ENCODE measurements at regions not wholly inside any gene's neighbourhood (a gene's known extent, or its start where the extent isn't known, plus 50 kb on each side); places are given as distances from the start of the nearest gene placed in this dataset.

DNA sequence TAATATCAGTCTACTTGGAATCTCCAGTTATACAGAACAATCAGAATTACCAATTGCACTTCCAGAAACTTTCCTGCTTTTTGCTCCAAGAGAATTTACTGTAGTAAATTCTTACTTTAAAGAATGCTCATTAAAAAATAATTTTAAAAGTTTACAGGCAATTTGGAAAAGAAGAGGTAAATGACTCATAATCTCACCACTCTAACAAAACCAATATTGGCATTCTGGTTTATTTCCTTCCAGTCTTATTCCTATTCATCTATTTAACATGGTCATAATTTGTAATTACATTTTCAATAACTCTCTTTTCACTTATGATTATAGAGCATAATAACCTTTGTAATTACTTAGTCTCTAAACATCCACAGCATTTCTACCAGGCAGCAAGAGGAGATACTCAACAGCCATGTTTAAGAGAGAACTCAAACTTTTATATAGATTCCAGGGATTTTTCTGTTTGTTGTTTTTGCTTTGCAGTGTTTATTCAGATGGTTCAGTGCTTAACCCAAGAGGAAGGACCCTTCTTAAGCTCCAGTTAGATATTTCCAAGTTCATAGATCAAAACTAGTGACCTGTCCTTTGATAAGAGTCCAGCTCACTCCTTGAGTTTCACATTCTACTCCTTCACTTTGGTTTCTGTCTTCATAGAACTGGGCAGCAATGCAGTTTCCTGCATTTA lies 464.7 kb downstream of the TXNL1 start:
- no peak for DNase-seq (ENCODE audit: low read depth)

DNA sequence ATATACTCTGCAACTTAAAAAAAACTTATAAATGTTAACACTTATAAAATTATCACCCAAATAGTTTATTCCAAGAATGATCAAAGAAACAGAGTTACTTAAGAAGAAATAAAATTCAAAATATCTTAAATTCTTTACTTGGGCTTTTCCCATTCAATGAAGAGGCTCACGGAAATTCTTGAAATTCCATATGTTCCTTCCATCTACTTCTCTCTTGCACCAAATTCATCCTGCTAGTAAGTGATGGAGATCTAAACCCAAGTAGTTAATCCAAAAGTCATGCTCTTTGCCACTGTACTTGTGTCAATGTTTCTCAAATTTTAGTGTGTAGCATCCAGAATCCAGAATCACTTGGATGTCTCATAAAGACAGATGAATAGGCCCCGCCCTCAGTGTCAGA lies 465.9 kb downstream of the TXNL1 start:
- no peak for DNase-seq (ENCODE audit: low read depth)

DNA sequence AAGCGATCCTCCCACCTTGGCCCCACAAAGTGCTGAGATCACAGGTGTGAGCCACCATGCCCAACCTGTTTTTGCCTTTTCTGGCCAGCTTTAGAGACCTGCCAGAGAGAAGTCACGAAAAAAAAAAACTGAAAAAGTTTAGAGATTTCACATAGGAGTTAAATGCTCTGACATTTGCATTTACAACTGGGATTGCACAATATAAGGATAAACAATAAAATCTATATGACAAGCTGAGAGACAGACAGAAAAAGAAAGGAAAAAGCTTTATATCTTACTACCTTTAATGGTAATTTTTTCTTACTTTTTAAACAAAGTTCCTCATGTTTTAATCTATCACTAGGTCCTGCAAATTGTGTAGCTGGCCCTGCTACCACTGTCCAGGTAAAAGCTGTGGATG lies 466.5 kb downstream of the TXNL1 start:
- no peak for DNase-seq (ENCODE audit: low read depth)

DNA sequence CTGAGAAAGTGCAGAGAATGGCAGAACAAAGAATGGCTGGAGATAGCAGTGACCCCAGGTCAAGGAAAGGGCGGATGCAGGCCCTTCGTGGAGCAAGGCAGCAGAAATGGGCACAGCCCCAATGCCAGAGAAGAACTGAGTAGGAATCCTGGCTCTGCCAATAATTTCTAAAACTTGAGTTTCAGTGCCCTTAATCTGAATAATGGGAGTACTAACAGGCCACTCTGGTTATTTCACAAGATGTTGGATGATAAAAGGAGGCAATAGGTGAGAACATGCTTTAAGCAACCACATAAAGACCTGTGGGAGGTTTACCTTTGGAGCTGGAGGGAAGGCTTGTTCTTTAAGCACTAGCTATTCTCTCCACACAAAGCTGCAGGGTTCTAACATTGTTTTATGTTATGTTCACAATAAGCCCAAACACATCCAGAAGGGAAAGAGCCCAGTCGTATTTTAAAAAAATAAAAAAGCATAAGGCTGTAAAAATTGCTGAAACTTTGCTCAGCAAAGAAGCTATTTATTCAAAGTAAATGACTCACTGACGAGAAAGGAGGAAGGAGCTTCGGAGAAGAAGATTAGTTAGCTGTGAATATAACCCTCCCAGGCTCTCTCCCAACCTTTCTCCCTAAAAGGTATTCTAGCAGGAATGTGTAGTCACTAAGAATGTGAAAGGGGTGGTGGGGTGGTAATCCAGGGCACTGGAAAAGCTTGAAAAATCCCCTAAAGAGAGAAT lies 470.2 kb downstream of the TXNL1 start:
- DNase-seq (ENCODE audit: low read depth) = peak; percentile 30

DNA sequence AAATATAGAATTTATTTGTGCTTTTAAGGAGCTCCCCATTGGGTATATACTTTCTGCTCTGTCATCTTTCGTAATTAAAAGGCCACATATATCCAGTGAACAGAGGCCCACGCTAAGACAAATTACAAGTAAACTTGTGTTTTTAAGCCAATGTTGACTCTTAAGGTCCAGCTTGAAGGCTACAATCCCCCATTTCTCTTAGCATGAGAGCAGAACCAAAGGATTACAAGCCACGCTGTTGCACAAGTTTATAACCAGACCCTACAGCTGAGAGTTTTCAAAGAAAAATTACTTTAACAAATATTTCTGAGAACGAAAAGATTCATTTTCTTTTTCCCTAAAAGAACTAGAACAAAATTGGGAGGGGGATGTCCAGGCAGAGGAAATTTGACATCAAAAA lies 471.0 kb downstream of the TXNL1 start:
- DNase-seq (ENCODE audit: low read depth) = no peak

DNA sequence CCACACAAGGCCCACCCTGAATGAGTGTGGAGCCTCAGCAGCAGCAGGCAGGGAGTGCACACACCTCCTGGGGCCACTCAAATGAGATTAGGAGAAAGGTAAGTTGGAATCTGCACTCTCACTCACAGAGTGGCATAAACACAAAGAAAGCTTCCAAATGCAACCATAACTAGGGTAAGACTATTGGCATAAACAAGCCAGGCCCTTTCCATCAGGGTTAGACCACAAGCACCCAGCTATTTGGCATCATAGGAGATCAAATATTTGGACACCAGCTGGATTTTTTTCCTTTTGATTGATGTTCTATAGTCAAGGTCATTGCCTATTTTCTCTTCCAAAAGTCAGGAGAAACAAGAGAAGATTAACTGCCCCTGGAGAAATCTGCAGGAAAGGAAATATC lies 471.5 kb downstream of the TXNL1 start:
- no peak for DNase-seq (ENCODE audit: low read depth)

DNA sequence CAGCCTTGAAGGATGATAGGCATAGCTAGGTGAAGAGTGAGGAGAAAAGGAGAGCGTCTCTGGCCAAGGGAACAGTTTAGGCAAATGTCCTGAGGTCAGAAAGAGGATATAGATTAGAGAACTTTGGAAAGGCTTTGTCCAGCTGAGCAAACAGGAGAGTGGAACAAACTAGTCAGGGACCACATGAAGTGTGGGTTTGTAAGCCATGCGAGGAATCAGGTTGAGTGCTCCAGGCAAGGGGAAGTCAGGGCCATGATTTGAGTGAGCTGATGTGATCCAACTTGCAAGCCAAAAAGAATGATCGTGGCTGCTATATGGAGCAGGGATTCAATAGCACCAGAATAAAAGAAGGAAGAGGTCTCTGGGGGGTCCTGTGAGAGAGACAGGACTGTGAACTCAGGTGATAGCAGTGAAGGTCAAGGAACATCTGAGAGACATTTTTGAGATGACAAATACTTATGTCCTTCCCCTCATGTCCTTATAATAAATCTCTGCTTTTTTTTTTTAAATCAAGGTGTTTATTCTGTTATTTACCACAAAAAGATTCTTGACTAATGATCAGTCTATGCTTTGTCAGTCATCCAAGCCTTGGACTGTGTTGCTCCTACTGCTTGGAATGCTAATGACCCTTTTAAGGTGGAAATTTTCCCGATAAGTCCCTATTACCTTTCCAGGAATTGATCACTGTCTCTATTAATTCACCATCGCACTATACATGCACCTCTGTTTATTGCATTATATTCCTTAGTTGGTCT lies 472.6 kb downstream of the TXNL1 start:
- DNase-seq (ENCODE audit: low read depth) = no peak

DNA sequence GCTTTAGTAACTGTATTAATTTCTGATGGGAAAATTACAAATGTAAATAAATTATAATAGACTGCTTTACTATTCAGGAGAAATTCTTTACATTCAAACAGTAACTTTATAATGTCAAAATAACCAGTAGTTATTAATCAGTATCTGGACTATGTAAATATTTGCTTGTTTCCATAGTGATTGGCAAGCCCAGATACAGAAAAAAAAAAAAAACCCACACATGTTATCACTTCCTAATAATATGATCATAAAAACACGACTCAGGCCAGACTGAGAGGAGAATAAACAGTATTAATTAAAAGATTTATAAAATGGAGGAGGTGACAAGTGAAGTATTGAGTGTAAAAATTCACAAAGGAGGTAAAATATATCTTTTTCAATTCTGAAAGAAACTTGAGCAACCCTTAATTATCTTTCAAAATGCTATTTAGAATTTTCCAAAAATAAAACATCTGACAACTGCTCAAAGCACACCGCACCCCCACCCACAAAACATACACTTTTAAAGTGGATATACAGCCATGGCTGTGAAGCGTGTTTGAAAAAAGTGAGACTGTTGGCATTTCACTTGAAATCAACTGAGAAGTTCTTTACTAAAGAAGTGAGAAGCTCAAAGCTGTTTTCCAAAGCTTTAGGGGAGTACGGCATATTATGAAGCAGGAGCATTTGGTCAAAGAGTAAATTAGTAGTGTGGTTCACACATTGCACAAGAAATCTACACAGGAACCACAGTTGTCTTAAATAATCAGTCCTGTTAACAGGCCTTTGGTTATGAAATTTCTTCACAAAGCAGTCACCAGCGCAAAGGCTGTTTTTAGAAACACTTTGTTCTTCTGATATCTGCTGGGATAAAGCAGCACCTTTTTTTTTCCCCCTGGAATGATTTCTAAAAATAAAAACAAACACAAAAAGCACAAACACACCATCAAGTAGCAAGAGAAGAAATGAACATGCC lies 475.8 kb downstream of the TXNL1 start:
- no peak for DNase-seq (ENCODE audit: low read depth)

DNA sequence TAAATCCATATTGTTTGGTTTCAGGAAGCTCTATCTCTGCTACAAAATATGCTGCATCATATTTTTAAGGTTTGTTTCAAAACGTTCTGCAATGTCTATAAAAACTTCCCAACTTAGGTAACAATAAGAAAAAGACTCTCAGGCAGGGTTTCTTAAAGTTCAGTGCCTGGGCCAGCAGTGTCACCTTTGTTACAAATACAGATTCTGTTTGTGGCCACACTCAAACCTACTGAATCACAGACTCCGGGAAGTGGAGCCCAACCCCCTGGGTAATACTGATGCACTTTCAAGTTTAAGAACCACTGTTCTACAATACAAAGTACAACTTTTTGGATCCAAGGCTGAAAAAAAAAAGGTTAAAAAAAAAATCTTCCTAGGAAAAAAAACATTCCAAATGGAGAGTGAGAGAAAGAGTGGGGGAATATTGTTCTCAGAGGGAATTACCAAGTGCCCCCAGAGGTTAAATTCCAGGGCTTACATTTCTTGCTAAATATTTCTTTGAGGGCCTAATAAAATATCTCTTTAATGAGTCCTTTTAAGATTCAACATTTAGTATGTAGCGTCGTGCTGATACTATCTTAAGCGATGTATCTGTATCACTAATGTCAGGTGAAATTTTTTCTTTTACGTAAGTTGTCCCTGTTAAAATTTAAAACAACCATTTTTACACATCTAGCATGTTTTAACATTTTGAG lies 476.7 kb downstream of the TXNL1 start:
- DNase-seq (ENCODE audit: low read depth) = no peak

DNA sequence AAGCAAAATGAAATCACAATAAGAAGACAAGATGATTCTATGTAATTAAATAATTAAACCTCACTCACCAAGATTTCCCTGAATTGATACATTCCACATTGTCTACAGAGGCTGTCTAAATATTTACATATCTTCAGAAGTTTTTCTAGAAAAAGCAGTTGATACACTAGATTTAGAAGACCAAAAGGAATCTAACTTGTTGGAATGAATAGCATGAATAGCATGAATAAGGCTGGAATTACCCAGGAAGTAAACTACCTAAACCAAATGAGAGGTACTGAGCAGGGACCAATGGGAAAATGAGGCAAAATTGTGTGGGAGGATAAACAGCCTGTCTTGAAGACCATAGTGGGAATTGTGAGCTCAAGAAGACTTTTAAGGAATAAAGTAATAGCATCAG lies 479.7 kb downstream of the TXNL1 start:
- no peak for DNase-seq (ENCODE audit: low read depth)

DNA sequence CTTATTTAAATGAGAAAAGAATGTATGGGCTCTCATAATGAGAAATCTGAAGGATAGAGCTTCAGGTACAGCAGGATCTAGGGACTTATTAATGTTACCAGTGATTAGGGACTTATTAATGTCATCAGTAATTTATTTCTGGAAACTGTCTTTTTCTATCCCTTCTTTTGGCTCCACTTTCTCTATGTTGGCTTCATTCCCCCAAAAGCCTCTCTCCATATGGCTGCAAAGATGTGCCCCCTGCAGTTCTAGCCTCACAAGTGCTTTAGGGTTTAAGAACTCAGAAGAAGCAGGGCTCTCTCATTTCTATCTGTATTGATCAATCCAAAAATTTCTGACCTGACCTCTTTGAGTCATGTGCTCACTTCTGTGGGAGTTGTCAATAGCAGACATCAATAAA lies 480.9 kb downstream of the TXNL1 start:
- DNase-seq (ENCODE audit: low read depth) = no peak

DNA sequence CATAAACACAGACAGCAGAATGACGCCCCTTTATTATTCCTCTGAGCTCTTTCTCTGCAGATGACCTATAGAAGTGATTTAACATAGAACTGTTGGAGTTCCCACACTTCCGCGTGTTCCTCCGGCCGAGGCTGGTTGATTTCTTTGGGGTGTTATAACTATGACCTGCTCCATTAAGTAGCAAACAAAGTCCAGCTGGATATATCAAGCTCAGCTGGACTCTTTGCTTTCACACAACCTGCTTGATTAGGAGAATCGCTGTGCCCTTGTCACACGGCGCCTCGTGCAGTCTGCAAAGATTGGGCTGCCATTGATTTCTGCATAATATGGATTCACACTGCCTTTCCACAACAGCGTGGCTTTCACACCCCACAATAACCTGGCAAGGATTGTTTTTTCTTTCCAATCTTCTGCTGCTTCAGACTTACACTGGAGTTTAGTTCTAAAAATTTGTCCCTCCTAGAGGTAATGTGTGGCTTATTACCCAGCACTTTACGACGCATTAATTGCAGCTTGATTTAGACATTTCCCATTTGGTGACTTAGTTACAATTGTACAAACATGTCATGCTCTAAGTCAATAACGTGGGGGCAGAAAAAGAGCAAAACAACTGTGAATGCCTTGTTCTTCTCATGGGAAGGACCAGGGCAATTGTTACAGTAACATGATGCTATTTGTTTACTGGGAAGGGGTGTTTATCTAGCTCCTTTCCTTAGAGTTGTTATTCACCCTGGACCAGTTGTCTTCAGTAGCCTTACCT lies 485.7 kb downstream of the TXNL1 start:
- no peak for DNase-seq (ENCODE audit: low read depth)

DNA sequence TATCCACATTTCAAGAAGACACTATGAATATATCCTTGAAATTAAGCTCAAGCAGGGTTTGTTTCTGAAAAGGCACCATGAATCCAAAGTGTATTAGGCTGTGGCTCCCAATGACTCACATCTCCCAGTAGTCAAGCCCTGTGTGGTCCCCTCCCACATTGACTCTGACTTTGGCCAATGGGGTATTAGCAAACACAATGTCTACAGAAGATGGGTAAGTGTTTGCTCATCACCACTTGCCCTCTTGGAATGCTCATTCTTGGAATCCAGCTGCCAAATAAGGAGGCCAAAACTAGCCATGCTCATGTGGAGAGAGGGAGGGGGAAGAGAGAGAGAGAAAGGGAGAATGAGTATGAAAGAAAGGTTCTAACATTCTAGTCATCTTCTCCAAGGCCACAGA lies 490.0 kb downstream of the TXNL1 start:
- peak; percentile 20 for DNase-seq (ENCODE audit: low read depth)

DNA sequence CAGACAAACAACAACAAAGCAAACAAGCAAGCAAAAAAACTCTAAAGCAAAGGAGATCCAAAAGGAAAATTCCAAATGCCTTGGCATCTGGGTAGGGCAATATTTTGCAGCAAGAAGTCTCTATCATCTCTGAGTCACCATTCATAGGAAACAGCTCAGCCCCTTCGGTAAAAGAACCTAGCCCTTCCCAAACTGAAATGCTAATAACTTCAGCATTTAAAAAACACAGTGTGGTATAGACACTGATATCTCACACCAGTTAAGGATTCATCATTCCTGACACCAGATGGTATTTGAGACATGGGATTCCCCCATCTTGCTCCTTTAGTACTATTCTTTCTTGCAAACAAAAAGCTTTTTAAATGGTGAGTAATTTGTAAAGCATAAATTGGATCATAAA lies 491.8 kb downstream of the TXNL1 start:
- peak; percentile 14 for DNase-seq (ENCODE audit: low read depth)

DNA sequence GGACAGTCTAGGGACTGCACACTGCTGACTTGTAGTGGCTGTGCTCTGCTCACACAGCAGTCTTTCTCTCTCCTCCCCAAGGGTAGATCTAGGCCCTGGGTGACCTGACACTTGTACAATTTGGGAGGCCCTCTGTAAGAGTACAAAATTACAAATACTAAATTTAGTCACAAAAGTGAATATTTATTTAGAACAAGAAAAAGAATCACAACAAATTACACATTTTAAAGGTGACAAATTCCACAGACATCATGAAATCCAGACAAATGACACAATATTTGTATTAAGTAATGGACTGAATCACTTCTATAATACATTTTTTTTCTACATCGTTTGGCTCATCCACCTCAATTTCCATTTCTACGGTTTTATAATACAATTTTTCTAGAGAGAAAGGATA lies 496.4 kb downstream of the TXNL1 start:
- DNase-seq (ENCODE audit: low read depth) = no peak

DNA sequence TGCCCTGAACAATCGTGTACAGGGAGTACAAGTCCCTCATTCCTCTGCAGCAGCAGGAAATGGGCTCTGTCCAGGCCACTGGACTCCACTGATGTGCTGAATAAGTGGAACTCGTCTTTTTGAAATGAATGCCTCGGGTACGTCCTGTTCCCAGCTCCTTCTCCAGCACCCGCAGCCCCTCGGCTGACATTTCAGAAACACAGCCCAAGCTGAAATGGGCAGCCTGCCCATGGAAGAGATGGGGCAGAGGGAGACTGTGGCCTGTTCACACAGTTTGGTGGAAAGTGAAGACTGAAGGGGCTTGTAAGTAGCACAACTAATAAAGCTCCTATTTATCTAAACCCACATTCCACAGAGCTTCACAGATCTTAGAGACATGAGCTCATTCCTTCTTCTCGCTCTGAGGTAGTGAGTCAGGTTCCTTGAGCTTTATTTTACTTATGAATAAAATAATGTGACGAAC lies 498.6 kb downstream of the TXNL1 start:
- no peak for DNase-seq (ENCODE audit: low read depth)

DNA sequence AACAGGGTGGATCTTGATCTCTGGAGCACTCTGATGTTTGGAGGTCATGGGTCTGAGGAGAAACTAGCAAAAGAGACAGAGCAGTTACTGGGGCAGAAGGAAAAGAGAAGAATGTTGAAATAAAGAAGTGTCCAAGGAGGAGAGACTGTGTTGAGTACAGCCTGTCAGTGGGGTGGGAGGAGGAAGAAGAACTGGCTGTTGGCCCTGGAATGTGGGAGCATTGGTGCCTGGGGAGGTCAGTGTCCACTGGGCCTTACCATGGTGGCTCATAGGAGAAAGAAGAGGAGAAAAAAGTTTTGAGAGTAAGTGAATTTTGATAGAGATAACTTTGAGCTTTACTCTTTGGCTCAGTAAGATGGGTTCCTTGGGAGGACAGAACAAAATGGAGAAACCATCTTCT lies 499.0 kb downstream of the TXNL1 start:
- DNase-seq (ENCODE audit: low read depth) = no peak

DNA sequence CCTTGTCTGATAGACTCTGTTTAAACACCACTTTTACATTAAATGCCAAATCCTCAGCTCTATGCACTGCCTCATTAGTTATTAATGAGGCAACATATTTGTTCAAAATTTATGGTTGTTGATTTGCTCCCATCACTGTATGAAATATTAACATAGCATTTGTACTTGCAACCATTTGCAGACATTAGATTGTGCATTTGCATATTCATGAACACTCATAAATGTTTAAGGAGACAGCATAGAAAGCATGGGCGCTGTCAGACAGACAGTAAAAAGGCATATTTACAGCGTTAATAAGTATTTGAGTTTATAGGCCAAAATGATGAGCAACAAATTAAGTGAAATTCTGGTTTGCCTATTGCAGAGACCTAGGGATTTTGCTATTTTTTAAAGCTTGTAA lies 502.3 kb downstream of the TXNL1 start:
- DNase-seq (ENCODE audit: low read depth) = no peak

DNA sequence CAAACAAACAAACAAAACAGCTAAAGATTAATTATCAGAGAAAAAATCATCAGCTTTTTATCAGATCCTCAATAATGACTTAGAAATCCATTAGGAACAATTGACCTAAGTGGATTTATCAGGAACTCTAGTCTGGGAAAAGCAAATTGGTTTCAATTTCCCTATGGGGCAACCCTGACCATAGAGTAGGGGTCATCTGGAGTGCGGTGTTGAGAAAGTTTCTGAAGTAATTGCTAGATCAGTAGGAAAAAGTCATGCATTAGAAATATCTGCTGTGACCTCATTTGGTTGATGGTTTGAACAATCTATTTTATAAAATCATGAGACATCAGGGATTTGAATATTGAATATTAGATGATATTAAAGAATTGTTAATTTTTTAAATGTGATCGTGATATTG lies 507.9 kb downstream of the TXNL1 start:
- DNase-seq (ENCODE audit: low read depth) = no peak

DNA sequence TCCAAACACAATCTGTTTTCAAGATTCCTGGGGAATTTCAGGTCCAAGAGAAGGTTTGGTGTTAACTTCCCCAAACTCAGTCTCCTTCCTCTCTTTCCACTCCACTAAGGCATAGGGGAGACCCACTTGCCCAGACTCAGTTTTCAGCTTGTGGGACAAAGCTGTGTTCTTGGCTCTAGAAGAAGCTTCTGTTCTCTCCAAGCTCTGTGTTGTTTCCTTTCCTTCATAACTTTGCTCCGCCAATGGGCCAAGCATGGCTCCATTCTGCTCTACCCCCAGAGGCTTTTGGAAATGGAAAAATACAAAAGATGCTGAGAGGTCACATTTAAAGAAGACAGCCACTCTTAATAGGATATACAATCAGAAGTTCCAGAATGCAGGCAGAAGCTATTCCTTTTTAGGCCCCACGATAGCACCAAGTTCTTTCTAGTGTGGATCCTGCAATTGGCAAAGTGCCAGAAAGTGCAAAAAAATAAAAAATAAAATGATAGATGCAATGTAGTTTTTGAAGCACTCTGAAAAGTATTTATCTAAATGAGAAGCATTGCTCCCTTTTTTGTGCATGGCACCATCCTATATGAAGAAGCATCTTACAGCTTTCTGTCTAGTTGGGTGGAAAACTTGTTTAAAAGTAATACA lies 510.1 kb downstream of the TXNL1 start:
- no peak for DNase-seq (ENCODE audit: low read depth)

All from HS-5 (cell line).